ENCODE measurements at regions not wholly inside any gene's neighbourhood (a gene's known extent, or its start where the extent isn't known, plus 50 kb on each side); places are given as distances from the start of the nearest gene placed in this dataset.

GRCh38 chr5:56625541-56625940 lies 189.8 kb upstream of the MAP3K1 start:
- no peak overlapping the region for H3K4me3 ChIP-seq (ENCODE audit: low read depth, low read length)
- no peak for TF ChIP-seq CTCF (conservative IDR thresholded peaks at IDR 0.05; ENCODE audit: low read depth, low read length)
- DNase-seq (ENCODE audit: low read depth): peak; percentile 97

- no peak overlapping the region for H3K4me3 ChIP-seq (ENCODE audit: low read depth, low read length)
- TF ChIP-seq CTCF (conservative IDR thresholded peaks at IDR 0.05; ENCODE audit: low read depth, low read length): no peak
- DNase-seq (ENCODE audit: low read depth): no peak
Measured at GRCh38 chr5:56624751-56625150, 190.6 kb upstream of the MAP3K1 start.

- DNase-seq (ENCODE audit: low read depth): no peak
- no peak overlapping the region for H3K4me3 ChIP-seq (ENCODE audit: low read depth, low read length)
- no peak for TF ChIP-seq CTCF (conservative IDR thresholded peaks at IDR 0.05; ENCODE audit: low read depth, low read length)
Measured at GRCh38 chr5:56622141-56622540, 193.2 kb upstream of the MAP3K1 start.

- no peak overlapping the region for H3K4me3 ChIP-seq (ENCODE audit: low read depth, low read length)
- peak; percentile 54 for DNase-seq (ENCODE audit: low read depth)
- TF ChIP-seq CTCF (conservative IDR thresholded peaks at IDR 0.05; ENCODE audit: low read depth, low read length): no peak
Measured at GRCh38 chr5:56620903-56621677, 194.3 kb upstream of the MAP3K1 start.

- no peak for DNase-seq (ENCODE audit: low read depth)
- TF ChIP-seq CTCF (conservative IDR thresholded peaks at IDR 0.05; ENCODE audit: low read depth, low read length): no peak
- H3K4me3 ChIP-seq (ENCODE audit: low read depth, low read length): no peak overlapping the region
Measured at GRCh38 chr5:56617998-56618397, 197.4 kb upstream of the MAP3K1 start.

GRCh38 chr5:56616454-56617160 lies 198.7 kb upstream of the MAP3K1 start:
- no peak for TF ChIP-seq CTCF (conservative IDR thresholded peaks at IDR 0.05; ENCODE audit: low read depth, low read length)

More at GRCh38 chr5:56616454-56617160, 198.7 kb upstream of the MAP3K1 start:
- DNase-seq (ENCODE audit: low read depth): no peak
- H3K4me3 ChIP-seq (ENCODE audit: low read depth, low read length): no peak overlapping the region
